OCI-LY3 (cell line): ENCODE measurements at regions not wholly inside any gene's neighbourhood (a gene's known extent, or its start where the extent isn't known, plus 50 kb on each side); places are given as distances from the start of the nearest gene placed in this dataset.
A peak's percentile ranks its signal among the peaks of the same experiment; 100 is the strongest.

Experiments used
- H2AFZ ChIP-seq: fragments of 200-600, 300-600 bp; shearing (Covaris generic); 2 replicates; pipeline ENCODE4 v1.6.0; 2014; ENCODE audit warnings: antibody characterized with exemption, low read depth, low read length
- H3K27ac ChIP-seq: fragments of 200-600, 300-600 bp; sonication (generic); 2 replicates; pipeline ENCODE4 v1.5.1; 2014; ENCODE audit warnings: mild to moderate bottlenecking, low read length, moderate library complexity, mixed read lengths
- H3K27me3 ChIP-seq: fragments of 200-600, 300-600 bp; sonication (generic); 2 replicates; pipeline ENCODE4 v1.6.1; 2014; ENCODE audit warnings: low read depth, low read length, mixed read lengths
- H3K36me3 ChIP-seq: fragments of 200-600, 300-600 bp; sonication (generic); replicated peaks from 2 replicates; pipeline ENCODE3; 2014; ENCODE audit warnings: low read depth, low read length, mixed read lengths
- H3K4me1 ChIP-seq: fragments of 300-600, 200-600 bp; sonication (generic); 2 replicates; pipeline ENCODE4 v1.6.1; 2014; ENCODE audit warnings: low read length, mixed read lengths
- H3K4me2 ChIP-seq: fragments of 200-600, 300-600 bp; sonication (generic); 2 replicates; pipeline ENCODE4 v1.6.1; 2014; ENCODE audit warnings: low read length, mixed read lengths
- H3K4me3 ChIP-seq: fragments of 300-600, 200-600 bp; sonication (generic); 2 replicates; pipeline ENCODE4 v1.5.1; 2014; ENCODE audit warnings: antibody characterized with exemption, mild to moderate bottlenecking, low read length, moderate library complexity
- H3K79me2 ChIP-seq: fragments of 300-600, 200-600 bp; shearing (Covaris generic); 2 replicates; pipeline ENCODE4 v1.6.1; 2014; ENCODE audit warnings: mild to moderate bottlenecking, low read length, mixed read lengths
- H3K9ac ChIP-seq: fragments of 300-600, 200-600 bp; shearing (Covaris generic); 2 replicates; pipeline ENCODE4 v1.6.0; 2014; ENCODE audit warnings: mild to moderate bottlenecking, low read length, moderate library complexity
- H3K9me3 ChIP-seq: fragments of 200-600, 300-600 bp; shearing (Covaris generic); 2 replicates; pipeline ENCODE4 v1.6.1; 2014; ENCODE audit warnings: low read length, mixed read lengths; ENCODE audit not compliant: insufficient read depth
- H4K20me1 ChIP-seq: fragments of 200-600, 300-600 bp; sonication (generic); 2 replicates; pipeline ENCODE4 v1.6.1; 2016; ENCODE audit warnings: low read length, mixed read lengths; ENCODE audit not compliant: insufficient read depth
- EZH2phosphoT487 ChIP-seq: fragments of 200-600 bp; shearing (Covaris generic); IDR thresholded peaks from 2 replicates; pipeline ENCODE4 v1.6.1; 2018; ENCODE audit warnings: antibody characterized with exemption, mixed run types, low read depth
- TF ChIP-seq, protein P1 (sequence below): fragments of 200-600, 300-600 bp; sonication (generic); IDR thresholded peaks from 2 replicates; pipeline ENCODE4 v1.5.1; 2014; ENCODE audit warnings: antibody characterized with exemption, low read length, low read depth

DNA sequence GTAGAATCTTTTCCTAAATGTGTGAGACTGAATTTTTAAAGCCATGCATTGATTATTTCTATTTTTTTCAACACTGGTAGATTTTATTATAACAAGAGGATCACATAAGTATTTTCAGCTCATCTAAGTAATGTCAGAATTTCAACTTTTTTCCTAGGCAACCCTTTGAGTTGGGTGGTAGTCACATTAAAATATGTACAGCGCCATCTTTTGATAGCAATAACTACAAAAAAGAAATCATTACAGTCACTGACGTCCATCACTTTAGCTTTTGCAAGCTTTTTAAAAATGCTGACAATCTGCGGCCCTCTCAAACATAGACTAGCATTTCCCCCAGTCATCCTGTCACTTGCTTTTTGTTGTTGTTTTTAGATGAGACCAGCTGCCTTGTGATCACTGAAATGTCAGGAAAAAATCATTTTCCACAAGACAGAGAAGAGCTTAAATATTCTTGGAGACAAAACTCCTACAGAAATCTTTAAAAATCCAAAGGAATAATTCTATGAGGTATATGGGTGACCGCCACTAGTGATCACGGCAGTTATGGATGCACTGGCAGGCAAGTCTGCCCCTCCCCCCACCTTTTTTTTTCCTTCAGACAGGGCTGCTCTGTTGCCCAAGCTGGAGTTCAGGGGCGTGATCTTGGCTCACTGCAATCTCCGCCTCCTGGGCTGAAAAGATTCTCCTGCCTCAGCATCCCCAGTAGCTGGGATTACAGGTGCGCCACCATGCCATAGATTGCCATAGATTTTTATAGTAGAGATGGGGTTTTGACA is 384.0 kb upstream of the KCNMB2 start:
- Histone ChIP-seq H3K9me3 (no peaks in the 10 kb centered on the region), H3K4me3 (no peak overlapping the region), H3K79me2 (no peaks in the 10 kb centered on the region), H3K4me1 (no peaks in the 10 kb centered on the region), H3K27ac (no peak overlapping the region), H2AFZ (no peak overlapping the region), H3K9ac (no peak overlapping the region), H3K4me2 (no peak overlapping the region), H3K27me3 (no peaks in the 10 kb centered on the region), H4K20me1 (no peaks in the 10 kb centered on the region), H3K36me3 (no peaks in the 10 kb centered on the region)
- TF ChIP-seq, protein P1, sequence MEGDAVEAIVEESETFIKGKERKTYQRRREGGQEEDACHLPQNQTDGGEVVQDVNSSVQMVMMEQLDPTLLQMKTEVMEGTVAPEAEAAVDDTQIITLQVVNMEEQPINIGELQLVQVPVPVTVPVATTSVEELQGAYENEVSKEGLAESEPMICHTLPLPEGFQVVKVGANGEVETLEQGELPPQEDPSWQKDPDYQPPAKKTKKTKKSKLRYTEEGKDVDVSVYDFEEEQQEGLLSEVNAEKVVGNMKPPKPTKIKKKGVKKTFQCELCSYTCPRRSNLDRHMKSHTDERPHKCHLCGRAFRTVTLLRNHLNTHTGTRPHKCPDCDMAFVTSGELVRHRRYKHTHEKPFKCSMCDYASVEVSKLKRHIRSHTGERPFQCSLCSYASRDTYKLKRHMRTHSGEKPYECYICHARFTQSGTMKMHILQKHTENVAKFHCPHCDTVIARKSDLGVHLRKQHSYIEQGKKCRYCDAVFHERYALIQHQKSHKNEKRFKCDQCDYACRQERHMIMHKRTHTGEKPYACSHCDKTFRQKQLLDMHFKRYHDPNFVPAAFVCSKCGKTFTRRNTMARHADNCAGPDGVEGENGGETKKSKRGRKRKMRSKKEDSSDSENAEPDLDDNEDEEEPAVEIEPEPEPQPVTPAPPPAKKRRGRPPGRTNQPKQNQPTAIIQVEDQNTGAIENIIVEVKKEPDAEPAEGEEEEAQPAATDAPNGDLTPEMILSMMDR: peak; percentile 55
- no peak for TF ChIP-seq EZH2phosphoT487

DNA sequence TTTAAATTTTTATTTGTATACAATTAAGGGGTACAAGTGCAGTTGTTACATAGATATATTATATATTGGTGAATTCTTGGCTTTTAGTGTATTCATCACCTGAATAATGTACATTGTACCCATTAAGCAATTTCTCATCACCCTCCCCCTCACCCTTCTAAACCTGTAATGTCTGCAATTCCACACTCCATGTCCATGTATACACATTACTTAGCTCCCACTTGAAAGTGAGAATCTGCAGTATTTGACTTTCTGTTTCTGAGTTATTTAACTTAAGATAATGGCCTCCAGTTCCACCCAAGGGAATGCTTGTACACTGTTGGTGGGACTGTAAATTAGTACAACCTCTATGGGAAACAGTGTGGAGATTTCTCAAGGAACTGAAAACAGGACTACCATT is 383.2 kb upstream of the KCNMB2 start:
- no peak overlapping the region for H3K4me3 ChIP-seq
- H3K27me3 ChIP-seq: no peaks in the 10 kb centered on the region
- no peaks in the 10 kb centered on the region for H3K79me2 ChIP-seq
- no peak overlapping the region for H3K4me2 ChIP-seq
- no peak overlapping the region for H3K9ac ChIP-seq
- no peaks in the 10 kb centered on the region for H3K36me3 ChIP-seq
- H3K9me3 ChIP-seq: no peaks in the 10 kb centered on the region
- H4K20me1 ChIP-seq: no peaks in the 10 kb centered on the region
- no peaks in the 10 kb centered on the region for H3K4me1 ChIP-seq
- no peak overlapping the region for H2AFZ ChIP-seq
- TF ChIP-seq, protein P1: no peak
- no peak for TF ChIP-seq EZH2phosphoT487
- H3K27ac ChIP-seq: no peak overlapping the region

DNA sequence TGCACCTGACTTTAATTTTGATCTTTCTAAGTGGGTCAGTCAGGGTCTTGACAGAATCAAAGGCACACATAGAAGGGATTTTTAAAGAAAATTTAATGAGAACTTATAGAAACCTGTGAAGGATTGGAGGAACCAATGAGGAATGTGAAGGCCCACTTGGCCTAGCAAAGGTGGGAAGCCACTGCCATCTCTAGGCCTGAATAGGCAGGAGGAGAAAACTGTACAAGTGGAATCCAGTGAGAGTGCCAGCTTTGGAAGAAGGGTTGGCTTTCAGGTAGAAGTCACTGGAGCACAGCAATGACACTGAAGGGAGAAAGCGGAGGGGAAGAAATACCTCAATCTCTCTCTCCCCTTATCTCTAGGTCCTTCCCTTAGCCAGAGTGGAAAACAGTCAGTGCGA is 380.7 kb upstream of the KCNMB2 start:
- Histone ChIP-seq H3K27me3 (no peaks in the 10 kb centered on the region), H2AFZ (no peak overlapping the region), H3K27ac (no peak overlapping the region), H3K36me3 (no peaks in the 10 kb centered on the region), H3K79me2 (no peaks in the 10 kb centered on the region), H3K9me3 (no peaks in the 10 kb centered on the region), H3K4me3 (no peak overlapping the region), H3K4me2 (no peak overlapping the region), H4K20me1 (no peaks in the 10 kb centered on the region), H3K9ac (no peak overlapping the region), H3K4me1 (no peaks in the 10 kb centered on the region)
- TF ChIP-seq, protein P1: peak; percentile 40; the same call in 1 of the 2 replicates
- no peak for TF ChIP-seq EZH2phosphoT487

DNA sequence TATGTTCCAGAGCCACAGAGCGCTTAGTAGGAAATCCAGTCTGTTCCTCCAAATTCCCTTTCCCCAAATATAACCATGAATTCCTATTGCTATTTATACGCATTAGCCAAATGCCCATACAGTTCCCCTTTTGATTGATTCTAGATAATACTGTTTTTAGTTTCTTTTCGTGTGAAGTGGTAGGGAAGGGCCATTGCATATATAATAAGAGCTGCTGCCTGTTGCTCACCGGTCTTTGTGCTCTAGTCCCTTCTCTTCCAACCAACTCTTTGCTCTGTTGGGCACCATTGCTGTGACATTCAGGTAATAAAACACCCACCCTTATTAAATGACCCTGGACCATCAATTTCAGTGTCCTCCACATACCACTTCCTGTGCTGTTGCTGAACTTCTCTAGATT is 379.9 kb upstream of the KCNMB2 start:
- TF ChIP-seq, protein P1: no peak
- TF ChIP-seq EZH2phosphoT487: no peak
- Histone ChIP-seq H3K9ac (no peak overlapping the region), H3K4me1 (no peaks in the 10 kb centered on the region)

More for the DNA sequence above, 379.9 kb upstream of the KCNMB2 start:
- Histone ChIP-seq H3K27me3 (no peaks in the 10 kb centered on the region), H3K4me2 (no peak overlapping the region), H4K20me1 (no peaks in the 10 kb centered on the region), H3K9me3 (no peaks in the 10 kb centered on the region), H3K79me2 (no peaks in the 10 kb centered on the region), H3K27ac (no peak overlapping the region), H3K4me3 (no peak overlapping the region), H3K36me3 (no peaks in the 10 kb centered on the region), H2AFZ (no peak overlapping the region)
